Stomach (tissue), 8 donors: ENCODE measurements at regions not wholly inside any gene's neighbourhood (a gene's known extent, or its start where the extent isn't known, plus 50 kb on each side); places are given as distances from the start of the nearest gene placed in this dataset.

ENCODE experiments used
- DNase-seq, 2 donors: peaks; one replicate each; pipeline versions ENCODE4 v3.0.0 to v3.0.0-alpha.2; 2013 to 2019
- H3K27ac ChIP-seq, 5 donors: fragments of 200-600 bp in 4 of 5; sonication (generic) in 4 of 5; one replicate each; pipeline ENCODE4 v1.5.1; 2013 to 2019; ENCODE audit warnings: mild to moderate bottlenecking in 1 of 5, moderate library complexity in 1 of 5
- H3K27me3 ChIP-seq, 3 donors: fragments of 200-600 bp; sonication (generic); one replicate each; pipeline ENCODE4 v1.5.1; 2017 to 2019; ENCODE audit warnings: mixed run types in 1 of 3
- H3K36me3 ChIP-seq, 4 donors: fragments of 200-600 bp; sonication (generic); 1 replicate in 3 of 4; 2 replicates in 1 of 4; pipeline ENCODE4 v1.5.1; 2016 to 2019
- H3K4me1 ChIP-seq, 4 donors: fragments of 200-600 bp; sonication (generic); one replicate each; pipeline ENCODE4 v1.5.1; 2016 to 2019
- H3K4me3 ChIP-seq, 4 donors: fragments of 200-600 bp; sonication (generic) in 3 of 4; one replicate each; pipeline ENCODE4 v1.5.1; 2016 to 2019; ENCODE audit warnings: mild to moderate bottlenecking in 1 of 4
- H3K9me3 ChIP-seq, 4 donors: fragments of 200-600 bp; sonication (generic); one replicate each; pipeline ENCODE4 v1.5.1; 2016 to 2019
- CTCF ChIP-seq, 7 experiments: fragments of 450-650 bp in 4 of 7; fragments of 200-600 bp in 3 of 7; sonication (generic) in 3 of 7; IDR thresholded peaks; one replicate each; pipeline ENCODE4 v1.5.1; 2016 to 2019; ENCODE audit warnings: antibody characterized with exemption in 7 of 7, control low read depth in 2 of 7, mild to moderate bottlenecking in 1 of 7
- EP300 ChIP-seq: sonication (generic); formaldehyde crosslinking; IDR thresholded peaks from one replicate; pipeline ENCODE4 v1.6.1; 2017; ENCODE audit warnings: antibody characterized with exemption
- POLR2A ChIP-seq, 4 donors: fragments of 450-650 bp; IDR thresholded peaks; one replicate each; pipeline ENCODE4 v1.6.1; 2016; ENCODE audit warnings: antibody characterized with exemption in 4 of 4, control low read depth in 2 of 4, mild to moderate bottlenecking in 1 of 4, moderate library complexity in 1 of 4
- POLR2AphosphoS5 ChIP-seq, 3 donors: sonication (generic); formaldehyde crosslinking; IDR thresholded peaks; one replicate each; pipeline ENCODE4 v1.6.1; 2016; ENCODE audit warnings: antibody characterized with exemption in 3 of 3
- WGBS, 5 donors: extraction: QIAGEN DNeasy Blood & Tissue Kit in 3 of 5; methylation state at CpG; one replicate each; pipeline versions ENCODE4 v1.1.5 to v1.1.7; 2013 to 2018; 5-methylcytosine and 5-hydroxymethylcytosine counted together
- intact Hi-C: fragments of 100-400 bp; cut with DNase I; formaldehyde crosslinking; loops from one replicate; pipeline ENCODE4 v1.15.1; 2023; ENCODE audit warnings: low total_unique reads
- donor health status: healthy with polysubstance abuse.
- donor health status: Bipolar disorder and iron deficiency.
- donor health status: healthy.

GRCh38 chr13:103839460-103839859 is 773.2 kb upstream of the SLC10A2 start:
- intact Hi-C loops: no loop called here
- 73 to 89% (median 81%) methylated on average over 3 of the region's 3 CpGs for WGBS, 5 donors
- TF ChIP-seq EP300: no peak
- no peak for TF ChIP-seq CTCF (IDR thresholded peaks at IDR 0.05)
- no peak for TF ChIP-seq POLR2AphosphoS5 (IDR thresholded peaks at IDR 0.05)
- no peak for TF ChIP-seq POLR2A (IDR thresholded peaks at IDR 0.05)

GRCh38 chr13:103835052-103835451 is 768.8 kb upstream of the SLC10A2 start:
- intact Hi-C loops: no loop called here
- H3K36me3 ChIP-seq: no peaks in the 10 kb centered on the region

More at GRCh38 chr13:103839460-103839859, 773.2 kb upstream of the SLC10A2 start:
- Histone ChIP-seq H3K27ac (no peak overlapping the region), H3K4me1 (no peaks in the 10 kb centered on the region), H3K27me3 (no peaks in the 10 kb centered on the region), H3K9me3 (no peaks in the 10 kb centered on the region), H3K4me3 (no peak overlapping the region), H3K36me3 (no peaks in the 10 kb centered on the region)
- DNase-seq: peak in 1 of 2 donors; percentile 30

GRCh38 chr13:103833294-103833852 is 767.2 kb upstream of the SLC10A2 start:
- TF ChIP-seq EP300: no peak
- TF ChIP-seq POLR2A (IDR thresholded peaks at IDR 0.05): no peak
- no peak for TF ChIP-seq CTCF (IDR thresholded peaks at IDR 0.05)
- no peak for TF ChIP-seq POLR2AphosphoS5 (IDR thresholded peaks at IDR 0.05)
- Histone ChIP-seq H3K27me3 (no peaks in the 10 kb centered on the region), H3K27ac (no peak overlapping the region), H3K36me3 (no peaks in the 10 kb centered on the region), H3K9me3 (peaks cover 0 to 31% (median 18%) of the 10 kb centered on the region in 4 donors), H3K4me3 (no peak overlapping the region), H3K4me1 (no peaks in the 10 kb centered on the region)
- DNase-seq: no peak
- WGBS, 5 donors: 48 to 67% (median 58%) methylated on average over 2 of the region's 2 CpGs
- intact Hi-C loops: no loop called here

More at GRCh38 chr13:103835052-103835451, 768.8 kb upstream of the SLC10A2 start:
- no peaks in the 10 kb centered on the region for H3K27me3 ChIP-seq
- H3K4me1 ChIP-seq: no peaks in the 10 kb centered on the region
- TF ChIP-seq CTCF (IDR thresholded peaks at IDR 0.05): no peak
- TF ChIP-seq POLR2A (IDR thresholded peaks at IDR 0.05): no peak
- TF ChIP-seq POLR2AphosphoS5 (IDR thresholded peaks at IDR 0.05): no peak
- no peak for TF ChIP-seq EP300
- H3K4me3 ChIP-seq: no peak overlapping the region
- DNase-seq: no peak
- peaks cover 0 to 22% (median 17%) of the 10 kb centered on the region in 4 donors for H3K9me3 ChIP-seq
- 84 to 95% (median 89%) methylated on average over 3 of the region's 3 CpGs for WGBS, 5 donors
- H3K27ac ChIP-seq: no peak overlapping the region

GRCh38 chr13:103815619-103816018 is 749.4 kb upstream of the SLC10A2 start:
- DNase-seq: no peak
- H3K9me3 ChIP-seq: peaks cover 0 to 7% (median 0%) of the 10 kb centered on the region in 4 donors
- WGBS, 5 donors: 84 to 93% (median 91%) methylated on average over 4 of the region's 4 CpGs
- no peak for TF ChIP-seq POLR2A (IDR thresholded peaks at IDR 0.05)
- TF ChIP-seq POLR2AphosphoS5 (IDR thresholded peaks at IDR 0.05): no peak
- TF ChIP-seq EP300: no peak
- TF ChIP-seq CTCF (IDR thresholded peaks at IDR 0.05): no peak
- H3K27me3 ChIP-seq: no peaks in the 10 kb centered on the region
- H3K36me3 ChIP-seq: no peaks in the 10 kb centered on the region
- no peaks in the 10 kb centered on the region for H3K4me1 ChIP-seq
- no peak overlapping the region for H3K4me3 ChIP-seq
- intact Hi-C loops: no loop called here
- H3K27ac ChIP-seq: no peak overlapping the region
